ENCODE measurements at regions not wholly inside any gene's neighbourhood (a gene's known extent, or its start where the extent isn't known, plus 50 kb on each side); places are given as distances from the start of the nearest gene placed in this dataset.
A peak's percentile ranks its signal among the peaks of the same experiment; 100 is the strongest.

DNA sequence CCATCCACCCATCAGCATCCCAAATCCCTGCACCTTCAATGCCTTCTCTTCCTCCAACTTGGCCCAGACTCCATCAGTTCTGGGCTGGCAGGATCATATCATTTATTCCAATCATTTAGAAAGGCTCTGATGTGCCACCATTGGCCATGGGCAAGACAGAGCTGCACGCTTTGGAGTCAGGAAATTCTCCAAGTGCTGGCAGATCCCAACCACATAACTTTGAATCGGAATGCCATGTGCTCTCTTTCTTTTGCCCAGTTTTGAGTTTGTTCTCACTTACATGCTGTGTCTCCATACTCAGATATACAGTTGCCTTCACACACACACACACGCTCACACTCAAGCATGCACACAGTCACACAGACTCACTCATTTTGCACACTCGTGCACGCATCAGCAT, 85.7 kb upstream of the GHITM start:
- no peak for DNase-seq (ENCODE audit: low read depth)

DNA sequence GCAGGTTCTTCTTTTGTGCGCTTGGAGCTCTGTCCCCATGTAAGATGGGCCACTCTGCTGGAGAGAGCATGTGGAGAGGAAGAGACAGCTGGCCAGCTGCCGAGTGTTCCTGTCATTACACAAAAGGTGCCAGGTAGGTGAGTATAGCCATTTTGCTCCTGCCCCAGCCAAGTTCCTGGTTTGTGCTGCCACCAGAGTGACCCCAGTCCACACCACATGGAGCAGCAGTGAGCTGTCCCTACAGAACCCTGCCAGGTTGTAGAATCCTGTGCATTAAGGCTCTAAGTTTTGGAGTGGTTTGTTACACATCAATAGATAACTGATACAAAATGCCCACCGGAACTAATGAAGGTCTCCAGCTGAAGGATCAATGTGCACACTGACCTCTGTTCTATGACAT, 84.6 kb upstream of the GHITM start:
- no peak for DNase-seq (ENCODE audit: low read depth)

DNA sequence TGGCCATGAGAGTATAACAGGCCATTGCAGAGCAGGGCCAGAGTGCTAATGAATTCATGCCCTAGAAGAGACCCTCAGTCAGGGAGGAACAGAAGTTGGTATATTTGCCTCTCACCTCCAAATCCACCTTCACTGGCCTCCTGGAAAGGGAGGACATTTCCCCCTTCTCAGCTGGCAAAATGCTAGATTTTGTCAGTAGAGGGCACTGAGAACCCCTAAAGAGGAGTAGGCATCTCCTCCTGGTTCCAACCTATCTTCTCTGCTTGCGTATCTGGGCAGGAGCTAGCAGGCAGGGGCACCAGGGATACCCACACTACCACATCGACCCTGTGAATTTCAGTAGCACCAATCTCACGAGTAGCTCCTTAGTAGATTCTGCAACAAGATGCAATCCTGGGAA, 79.8 kb upstream of the GHITM start:
- no peak for DNase-seq (ENCODE audit: low read depth)

DNA sequence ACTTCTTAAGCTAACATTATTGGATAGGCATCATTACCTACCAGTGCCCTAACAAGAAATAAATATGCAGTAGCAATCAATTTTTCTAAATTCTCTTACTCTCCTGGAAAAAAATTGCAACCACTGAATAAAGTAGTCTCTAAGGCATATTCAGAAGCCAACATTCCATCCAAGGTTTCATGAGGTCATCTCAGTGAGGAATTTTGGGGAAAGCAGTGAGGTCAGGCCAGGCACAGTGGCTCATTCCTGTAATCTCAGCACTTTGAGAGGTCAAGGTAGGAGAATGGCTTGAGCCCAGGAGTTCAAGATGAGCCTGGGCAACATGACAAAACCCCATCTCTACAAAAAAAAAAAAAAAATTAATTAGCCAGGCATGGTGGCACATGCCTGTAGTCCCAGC, 75.9 kb upstream of the GHITM start:
- DNase-seq (ENCODE audit: low read depth), result no peak

DNA sequence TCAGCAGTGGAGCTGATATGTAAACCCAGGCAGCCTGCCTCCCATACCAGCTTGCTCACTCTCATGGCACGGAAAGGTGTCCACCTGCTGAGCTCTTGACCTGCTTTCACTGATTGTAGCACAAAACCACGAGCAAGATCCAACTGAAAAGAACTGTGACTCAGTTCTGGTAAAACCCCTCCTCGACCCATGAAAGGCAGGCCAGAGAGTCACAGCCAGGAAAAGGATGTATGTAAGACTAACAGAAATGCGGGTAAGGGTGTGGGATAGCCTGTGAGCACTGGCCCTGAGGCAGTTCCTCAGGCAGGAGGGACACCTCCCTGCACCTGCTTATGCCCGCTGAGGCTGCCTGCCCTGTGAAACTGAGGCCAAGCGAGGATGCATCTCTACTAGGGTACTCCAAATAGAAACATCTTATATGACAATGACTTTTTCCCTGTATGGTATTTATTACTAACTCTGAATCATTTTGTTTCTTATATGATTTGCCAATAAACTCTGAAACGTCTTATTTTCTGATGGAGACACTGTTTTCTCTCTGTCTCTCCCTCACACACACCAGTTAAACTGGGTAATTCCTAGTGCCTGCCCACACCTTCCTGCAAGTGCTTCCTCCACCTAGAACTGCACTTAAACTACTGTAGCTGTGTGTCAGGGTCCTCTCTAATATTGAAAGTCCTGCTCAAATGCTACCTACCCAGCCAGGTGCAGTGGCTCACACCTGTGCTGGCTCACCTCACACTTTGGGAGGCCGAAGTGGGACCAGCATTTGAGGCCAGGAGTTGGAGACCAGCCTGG, 73.3 kb upstream of the GHITM start:
- no peak for DNase-seq (ENCODE audit: low read depth)

DNA sequence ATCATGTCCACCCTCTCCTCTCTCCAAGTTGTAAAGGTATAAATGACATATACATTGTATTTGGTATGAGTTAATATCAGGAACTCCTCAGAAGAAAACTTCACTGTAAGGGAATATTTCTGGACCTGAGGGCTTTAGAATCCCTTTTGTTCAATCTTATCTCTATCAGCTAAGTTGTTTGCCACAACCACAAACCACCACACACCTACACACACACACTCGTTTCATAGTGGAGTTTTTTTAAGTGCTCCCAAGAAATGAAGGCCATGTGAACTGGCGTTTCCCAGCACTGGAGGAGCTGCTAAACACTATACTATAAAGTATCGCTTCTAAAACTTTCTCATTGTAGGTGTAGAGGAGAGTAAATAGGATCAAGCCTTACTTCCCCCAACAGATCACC, 64.8 kb upstream of the GHITM start:
- no peak for DNase-seq (ENCODE audit: low read depth)

DNA sequence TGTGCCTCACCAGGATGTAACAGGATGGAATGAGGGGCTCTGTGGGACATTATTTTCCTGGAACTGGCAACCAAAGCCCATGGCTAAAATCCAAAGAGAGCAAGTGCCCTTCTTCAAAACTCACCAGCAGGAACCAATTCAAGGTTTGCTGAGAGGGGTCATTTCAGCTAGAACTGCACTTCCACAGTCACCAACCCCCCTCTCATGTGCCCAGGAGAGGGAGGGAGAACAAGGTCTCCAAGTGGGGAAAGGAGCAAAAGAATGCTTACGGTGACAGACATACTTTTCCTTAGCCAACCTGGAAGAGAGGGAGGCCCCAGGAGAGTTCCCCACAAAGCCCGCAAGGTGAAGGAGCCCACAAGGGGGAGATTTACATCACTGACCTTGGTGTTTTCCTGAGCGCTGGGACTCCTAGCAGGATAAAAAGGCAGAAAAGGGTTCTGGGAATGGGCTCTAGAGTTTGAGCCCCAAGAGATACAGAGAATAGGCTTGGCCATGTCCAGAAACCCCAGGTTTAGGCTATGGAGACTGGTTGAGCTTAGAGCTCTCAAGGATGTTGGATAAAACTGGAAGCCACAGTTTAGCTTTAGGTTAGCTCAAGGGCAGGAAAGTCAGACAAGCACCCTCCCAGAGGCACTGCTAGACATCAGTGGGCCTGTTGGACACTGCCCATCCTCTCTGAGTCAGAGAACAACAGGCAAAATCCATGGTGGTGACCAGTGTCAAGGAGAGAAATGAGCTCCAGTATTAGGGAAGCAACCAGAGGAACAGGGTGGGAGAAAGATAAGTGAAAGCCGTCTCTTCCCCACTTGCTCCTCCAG, 63.9 kb upstream of the GHITM start:
- DNase-seq (ENCODE audit: low read depth), result no peak

DNA sequence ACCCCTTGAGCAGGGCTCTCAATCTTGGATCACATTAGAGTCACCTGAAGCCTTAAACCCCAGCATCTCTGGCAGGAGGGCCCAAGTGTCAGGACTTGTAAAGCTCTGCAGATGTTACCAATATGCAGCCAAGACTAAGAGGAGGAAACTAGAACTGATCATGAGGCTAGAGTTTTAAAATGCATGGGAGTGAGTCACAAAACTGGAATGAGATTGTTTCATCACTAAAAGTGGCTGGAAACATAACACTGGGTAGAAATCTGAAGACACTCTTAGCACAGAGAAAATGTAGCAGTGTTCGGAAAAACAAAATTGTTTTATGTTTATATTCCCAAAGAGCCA, 63.3 kb upstream of the GHITM start:
- peak; percentile 11 for DNase-seq (ENCODE audit: low read depth)

DNA sequence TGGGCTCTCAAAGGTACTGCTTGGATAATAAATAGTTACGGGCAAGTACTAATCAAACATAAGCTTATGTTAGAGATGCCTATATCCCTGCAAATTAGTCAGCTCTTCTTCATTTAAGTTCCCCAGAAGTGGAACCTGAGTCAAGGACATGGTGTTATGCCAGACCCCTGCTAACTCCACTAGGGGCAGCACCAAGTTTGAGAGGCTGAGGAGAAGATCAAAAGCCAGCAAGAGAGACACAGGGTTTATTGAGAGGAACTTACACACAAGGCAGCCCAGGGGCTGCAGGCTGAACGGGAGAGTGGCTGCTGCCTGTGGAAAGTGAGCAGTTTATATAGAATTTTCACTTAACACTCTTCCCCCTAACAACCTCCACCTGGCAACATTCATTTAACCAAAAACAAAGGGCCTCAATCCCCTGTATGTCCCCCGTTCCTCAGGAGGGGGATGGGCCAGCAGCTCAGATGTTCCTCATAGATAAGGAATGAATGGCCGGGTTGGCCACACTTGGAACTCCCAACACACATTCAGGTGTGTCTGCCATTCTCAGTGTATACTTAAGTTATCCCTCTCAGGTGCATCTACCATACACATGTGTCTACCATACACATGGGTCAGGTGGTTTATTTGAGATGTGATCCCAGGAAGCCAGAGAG, 62.6 kb upstream of the GHITM start:
- no peak for DNase-seq (ENCODE audit: low read depth)

DNA sequence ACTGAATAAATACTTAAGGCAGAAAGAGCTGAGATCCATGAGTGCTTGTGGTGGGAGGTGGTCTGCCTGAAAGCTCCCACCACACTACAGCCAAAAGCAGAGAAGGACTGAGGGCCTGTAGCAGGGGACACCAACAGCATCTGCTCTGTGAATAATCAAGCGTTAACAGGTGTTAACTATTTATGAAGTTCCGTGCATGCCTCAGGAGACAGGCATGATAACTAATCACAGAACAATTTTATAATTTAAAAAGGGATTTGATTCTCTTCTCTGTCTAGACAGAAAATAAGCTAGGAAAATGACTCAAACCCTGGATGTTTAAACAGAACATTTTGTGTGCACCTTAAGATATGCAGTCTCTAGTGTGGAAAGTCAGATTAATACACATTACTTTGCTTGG, 61.5 kb upstream of the GHITM start:
- DNase-seq (ENCODE audit: low read depth), result no peak

DNA sequence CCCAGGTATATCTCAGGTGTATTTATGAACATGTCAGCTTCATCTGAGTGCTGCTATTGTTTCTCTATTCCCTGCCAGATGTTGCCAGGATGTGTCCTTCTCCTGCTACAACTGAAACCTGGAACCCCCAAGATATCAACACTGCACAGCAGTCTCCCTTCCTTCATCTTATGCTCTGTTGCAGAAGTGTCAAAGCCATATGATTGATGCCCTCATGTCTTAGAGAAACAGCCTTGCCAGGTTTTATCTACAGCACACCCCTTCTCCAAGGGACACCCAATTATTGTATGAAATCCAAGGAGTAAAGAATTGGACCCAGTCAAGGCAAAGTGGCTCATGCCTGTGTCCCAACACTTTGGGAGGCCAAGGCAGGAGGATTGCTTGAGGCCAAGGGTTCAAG, 60.5 kb upstream of the GHITM start:
- no peak for DNase-seq (ENCODE audit: low read depth)

DNA sequence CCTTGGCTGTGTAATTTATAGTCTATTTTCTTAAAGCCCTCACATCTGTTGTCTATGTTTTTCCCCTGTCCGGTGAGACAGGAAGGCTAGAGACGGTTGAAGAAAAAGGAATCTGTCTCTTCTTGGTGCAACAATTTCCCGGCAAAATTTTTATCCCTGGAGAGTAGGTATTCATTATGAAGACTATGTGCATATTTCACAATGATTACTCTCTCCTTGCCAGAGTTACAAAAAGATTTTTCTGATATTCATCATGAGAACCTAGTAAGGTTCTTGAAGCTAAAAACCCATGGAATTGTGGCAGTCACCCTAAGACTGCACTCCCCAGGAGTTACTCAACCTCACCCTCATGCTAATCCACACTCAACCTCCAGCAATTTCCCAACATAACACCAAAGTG, 55.0 kb upstream of the GHITM start:
- no peak for DNase-seq (ENCODE audit: low read depth)

DNA sequence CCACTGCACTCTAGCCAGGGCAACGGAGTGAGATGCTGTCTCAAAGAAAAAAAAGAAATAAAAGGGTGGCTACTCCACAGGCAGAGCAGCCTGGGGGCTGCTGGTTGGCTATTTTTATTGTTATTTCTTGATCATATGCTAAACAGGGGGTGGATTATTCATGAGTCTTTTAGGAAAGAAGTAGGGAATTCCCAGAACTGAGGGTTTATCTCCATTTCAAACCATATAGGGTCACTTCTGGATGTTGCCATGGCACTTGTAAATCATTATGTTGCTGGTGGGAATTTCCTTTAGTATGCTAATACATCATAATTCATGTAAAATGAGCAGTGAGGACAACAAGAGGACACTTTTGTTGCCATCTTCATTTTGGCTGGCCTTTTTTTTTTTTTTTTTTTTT, 52.1 kb upstream of the GHITM start:
- no peak for DNase-seq (ENCODE audit: low read depth)

DNA sequence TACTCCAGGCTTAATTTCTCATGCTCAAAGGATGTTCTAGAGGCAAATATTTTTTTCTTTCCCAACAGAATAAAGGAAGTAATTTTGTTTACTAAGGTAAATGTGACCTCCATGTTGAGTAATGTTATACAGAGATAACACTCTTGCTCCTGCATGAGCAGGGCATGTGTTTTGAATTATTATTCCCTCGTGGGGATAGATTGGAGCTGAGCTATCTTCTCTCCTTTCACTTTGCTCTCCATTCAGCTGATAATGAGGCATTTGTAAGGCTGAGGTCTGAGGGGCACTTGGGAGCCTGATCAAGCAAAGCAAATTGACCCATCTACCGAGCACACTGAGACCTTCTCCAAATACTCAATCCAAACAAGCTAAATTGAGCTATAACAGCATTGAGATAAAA, 50.7 kb upstream of the GHITM start:
- no peak for DNase-seq (ENCODE audit: low read depth)

DNA sequence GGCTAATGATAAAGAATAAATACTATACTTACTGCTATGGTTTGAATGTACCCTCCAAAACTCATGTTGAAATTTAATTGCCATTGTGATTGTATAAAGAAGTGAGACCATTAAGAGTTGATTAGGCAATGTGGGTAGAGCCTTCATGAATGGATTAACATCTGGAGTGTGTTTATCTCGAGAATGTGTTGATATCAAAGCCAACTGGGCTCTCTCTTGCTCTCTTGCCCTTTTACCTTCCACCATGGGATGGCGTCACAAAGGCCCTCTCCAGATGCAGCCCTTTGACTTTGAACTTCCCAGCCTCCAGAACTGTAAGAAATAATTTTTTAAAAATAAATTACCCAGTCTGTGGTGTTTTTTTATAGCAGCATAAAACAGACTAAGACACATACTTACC, 50.1 kb upstream of the GHITM start:
- DNase-seq (ENCODE audit: low read depth), result no peak
